ENCODE measurements at regions not wholly inside any gene's neighbourhood (a gene's known extent, or its start where the extent isn't known, plus 50 kb on each side); places are given as distances from the start of the nearest gene placed in this dataset.

DNA sequence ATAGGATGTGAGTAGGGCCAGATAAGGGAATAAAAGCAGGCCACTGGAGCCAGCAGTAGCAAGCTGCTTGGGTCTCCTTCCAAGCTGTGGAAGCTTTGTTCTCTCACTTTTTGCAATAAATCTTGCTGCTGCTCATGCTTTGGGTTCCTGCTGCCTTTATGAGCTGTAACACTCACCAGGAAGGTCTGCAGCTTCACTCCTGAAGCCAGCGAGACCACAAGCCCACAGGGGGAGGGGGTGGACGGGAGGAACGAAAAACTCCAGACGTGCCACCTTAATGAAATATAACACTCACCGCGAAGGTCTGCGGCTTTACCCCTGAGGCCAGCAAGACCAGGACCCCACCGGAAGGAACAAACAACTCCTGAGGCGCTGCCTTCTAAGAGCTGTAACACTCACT lies 1324.4 kb upstream of the EYS start:
- no peak for FAIRE-seq

GRCh38 chr6:67030861-67031260 lies 1323.8 kb upstream of the EYS start:
- TF ChIP-seq CTCF (IDR thresholded peaks at IDR 0.05; ENCODE audit: borderline replicate concordance, extremely low read depth, insufficient read depth) = no peak
- H3K4me1 ChIP-seq (ENCODE audit: control insufficient read depth in 2 of 3, insufficient read depth in 2 of 3, low read depth in 1 of 3, low read length in 3 of 3) = no peaks in the 10 kb centered on the region
- H3K27ac ChIP-seq (ENCODE audit: low read depth in 2 of 2, low read length in 2 of 2) = no peak overlapping the region
- H3K36me3 ChIP-seq (ENCODE audit: control insufficient read depth in 2 of 3, insufficient read depth in 3 of 3, low read length in 3 of 3) = no peaks in the 10 kb centered on the region
- intact Hi-C loops (cut with DNase I) = no loop called here
- no peak overlapping the region for H3K4me3 ChIP-seq (ENCODE audit: low read length in 3 of 3)
- FAIRE-seq (no peak), DNase-seq (peak in 1 of 5 donors; percentile 64)
- peaks cover 0 to 2% (median 0%) of the 10 kb centered on the region in 3 donors for H3K9me3 ChIP-seq (ENCODE audit: control insufficient read depth in 2 of 3, insufficient read depth in 1 of 3, low read length in 3 of 3)
- H3K9ac ChIP-seq (ENCODE audit: low read length in 3 of 3) = no peak overlapping the region
- H3K27me3 ChIP-seq (ENCODE audit: control insufficient read depth, insufficient read depth, low read length) = no peaks in the 10 kb centered on the region

More for the DNA sequence above, 1324.4 kb upstream of the EYS start:
- peak overlapping the region; percentile 32 to 36 (median 36) for H3K4me3 ChIP-seq (ENCODE audit: low read length in 3 of 3)
- no peaks in the 10 kb centered on the region for H3K36me3 ChIP-seq (ENCODE audit: control insufficient read depth in 2 of 3, insufficient read depth in 3 of 3, low read length in 3 of 3)
- no peaks in the 10 kb centered on the region for H3K4me1 ChIP-seq (ENCODE audit: control insufficient read depth in 2 of 3, insufficient read depth in 2 of 3, low read depth in 1 of 3, low read length in 3 of 3)
- no peak for TF ChIP-seq CTCF (IDR thresholded peaks at IDR 0.05; ENCODE audit: borderline replicate concordance, extremely low read depth, insufficient read depth)
- H3K9ac ChIP-seq (ENCODE audit: low read length in 3 of 3) = no peak overlapping the region
- peaks cover 0 to 2% (median 0%) of the 10 kb centered on the region in 3 donors for H3K9me3 ChIP-seq (ENCODE audit: control insufficient read depth in 2 of 3, insufficient read depth in 1 of 3, low read length in 3 of 3)
- no peak overlapping the region for H3K27ac ChIP-seq (ENCODE audit: low read depth in 2 of 2, low read length in 2 of 2)
- no peaks in the 10 kb centered on the region for H3K27me3 ChIP-seq (ENCODE audit: control insufficient read depth, insufficient read depth, low read length)
- DNase-seq = peak in 3 of 5 donors; percentile 0 to 9 (median 1)
- intact Hi-C loops (cut with DNase I) = no loop called here

- no peaks in the 10 kb centered on the region for H3K36me3 ChIP-seq (ENCODE audit: control insufficient read depth in 2 of 3, insufficient read depth in 3 of 3, low read length in 3 of 3)
- DNase-seq = no peak
- H3K9me3 ChIP-seq (ENCODE audit: control insufficient read depth in 2 of 3, insufficient read depth in 1 of 3, low read length in 3 of 3) = no peaks in the 10 kb centered on the region
- no peak overlapping the region for H3K9ac ChIP-seq (ENCODE audit: low read length in 3 of 3)
- no peaks in the 10 kb centered on the region for H3K27me3 ChIP-seq (ENCODE audit: control insufficient read depth, insufficient read depth, low read length)
- H3K4me1 ChIP-seq (ENCODE audit: control insufficient read depth in 2 of 3, insufficient read depth in 2 of 3, low read depth in 1 of 3, low read length in 3 of 3) = no peaks in the 10 kb centered on the region
- no peak for TF ChIP-seq CTCF (IDR thresholded peaks at IDR 0.05; ENCODE audit: borderline replicate concordance, extremely low read depth, insufficient read depth)
- intact Hi-C loops (cut with DNase I) = no loop called here
- H3K27ac ChIP-seq (ENCODE audit: low read depth in 2 of 2, low read length in 2 of 2) = no peak overlapping the region
- no peak overlapping the region for H3K4me3 ChIP-seq (ENCODE audit: low read length in 3 of 3)
- no peak for FAIRE-seq
Measured at GRCh38 chr6:67016921-67017460, 1310.0 kb upstream of the EYS start.

- no peaks in the 10 kb centered on the region for H3K4me1 ChIP-seq (ENCODE audit: control insufficient read depth in 2 of 3, insufficient read depth in 2 of 3, low read depth in 1 of 3, low read length in 3 of 3)
- no peak for TF ChIP-seq CTCF (IDR thresholded peaks at IDR 0.05; ENCODE audit: borderline replicate concordance, extremely low read depth, insufficient read depth)
- H3K27me3 ChIP-seq (ENCODE audit: control insufficient read depth, insufficient read depth, low read length) = no peaks in the 10 kb centered on the region
- intact Hi-C loops (cut with DNase I) = no loop called here
- DNase-seq (no peak), FAIRE-seq (no peak)
- no peak overlapping the region for H3K27ac ChIP-seq (ENCODE audit: low read depth in 2 of 2, low read length in 2 of 2)
- no peaks in the 10 kb centered on the region for H3K36me3 ChIP-seq (ENCODE audit: control insufficient read depth in 2 of 3, insufficient read depth in 3 of 3, low read length in 3 of 3)
- H3K9me3 ChIP-seq (ENCODE audit: control insufficient read depth in 2 of 3, insufficient read depth in 1 of 3, low read length in 3 of 3) = no peaks in the 10 kb centered on the region
- no peak overlapping the region for H3K4me3 ChIP-seq (ENCODE audit: low read length in 3 of 3)
- no peak overlapping the region for H3K9ac ChIP-seq (ENCODE audit: low read length in 3 of 3)
Measured at GRCh38 chr6:67011441-67011840, 1304.4 kb upstream of the EYS start.
